Dermis microvascular lymphatic vessel endothelial cell (primary cell): ENCODE measurements at regions not wholly inside any gene's neighbourhood (a gene's known extent, or its start where the extent isn't known, plus 50 kb on each side); places are given as distances from the start of the nearest gene placed in this dataset.

ENCODE experiments used
- DNase-seq, 2 donors: peaks; one replicate each; pipeline versions ENCODE4 v3.0.0 to v3.0.0-alpha.2; 2010; ENCODE audit warnings: low read depth in 2 of 2

DNA sequence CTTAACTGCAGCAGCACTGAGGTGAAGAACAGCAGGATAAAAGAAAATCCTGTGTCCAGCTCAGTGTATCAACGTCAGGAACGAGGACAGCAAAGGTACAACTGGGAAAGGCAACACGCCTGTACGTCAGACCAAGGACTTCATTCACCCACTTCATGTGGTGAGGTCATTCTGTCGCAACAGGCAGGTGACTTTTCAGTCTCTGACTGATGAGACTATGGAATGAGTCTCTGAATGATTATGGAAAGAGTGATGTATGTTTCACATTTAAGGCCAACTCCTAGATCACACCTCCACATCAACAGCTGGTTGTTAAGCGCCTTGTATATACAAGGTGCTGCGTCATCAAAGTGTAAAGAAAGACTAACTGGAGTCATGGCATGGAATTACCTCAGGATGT is 297.6 kb upstream of the SP8 start:
- DNase-seq = no peak

DNA sequence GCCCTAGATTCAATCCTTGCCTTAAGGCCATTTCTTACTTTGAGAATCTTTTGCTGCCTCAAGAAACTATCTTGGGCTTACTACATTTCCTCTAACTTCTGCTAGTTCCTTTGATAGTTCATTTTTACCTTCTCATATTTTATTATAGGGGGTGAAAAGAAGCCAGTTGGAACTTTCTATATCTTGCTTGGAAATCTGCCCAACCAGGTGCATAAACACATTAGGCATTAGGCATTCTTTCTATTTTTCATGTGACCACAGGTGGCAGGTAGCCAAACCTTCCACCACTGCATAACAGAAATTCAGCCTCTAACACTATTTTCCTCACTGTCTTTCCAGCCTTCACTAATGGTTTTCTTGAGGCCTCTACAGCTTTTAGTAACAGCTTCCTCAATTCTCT is 300.0 kb upstream of the SP8 start:
- no peak for DNase-seq

DNA sequence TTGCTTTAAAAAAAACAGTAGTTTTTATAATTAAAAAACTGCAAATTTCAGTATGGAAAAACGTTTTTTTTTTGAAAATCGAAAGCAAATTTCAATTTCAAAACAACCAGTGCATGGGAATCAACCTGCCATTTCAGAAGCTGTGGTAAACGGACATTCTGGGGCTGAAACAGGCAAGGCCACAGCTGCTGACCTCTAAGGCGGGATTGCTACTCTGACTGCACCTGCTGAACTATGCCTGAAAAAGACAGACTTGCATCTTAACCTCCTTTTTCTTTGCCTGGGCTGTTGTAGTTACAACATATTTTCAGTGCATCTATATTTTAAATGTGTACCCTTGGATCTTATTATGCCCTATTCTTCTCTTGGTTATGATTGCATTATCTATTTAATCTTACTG is 303.0 kb upstream of the SP8 start:
- no peak for DNase-seq

DNA sequence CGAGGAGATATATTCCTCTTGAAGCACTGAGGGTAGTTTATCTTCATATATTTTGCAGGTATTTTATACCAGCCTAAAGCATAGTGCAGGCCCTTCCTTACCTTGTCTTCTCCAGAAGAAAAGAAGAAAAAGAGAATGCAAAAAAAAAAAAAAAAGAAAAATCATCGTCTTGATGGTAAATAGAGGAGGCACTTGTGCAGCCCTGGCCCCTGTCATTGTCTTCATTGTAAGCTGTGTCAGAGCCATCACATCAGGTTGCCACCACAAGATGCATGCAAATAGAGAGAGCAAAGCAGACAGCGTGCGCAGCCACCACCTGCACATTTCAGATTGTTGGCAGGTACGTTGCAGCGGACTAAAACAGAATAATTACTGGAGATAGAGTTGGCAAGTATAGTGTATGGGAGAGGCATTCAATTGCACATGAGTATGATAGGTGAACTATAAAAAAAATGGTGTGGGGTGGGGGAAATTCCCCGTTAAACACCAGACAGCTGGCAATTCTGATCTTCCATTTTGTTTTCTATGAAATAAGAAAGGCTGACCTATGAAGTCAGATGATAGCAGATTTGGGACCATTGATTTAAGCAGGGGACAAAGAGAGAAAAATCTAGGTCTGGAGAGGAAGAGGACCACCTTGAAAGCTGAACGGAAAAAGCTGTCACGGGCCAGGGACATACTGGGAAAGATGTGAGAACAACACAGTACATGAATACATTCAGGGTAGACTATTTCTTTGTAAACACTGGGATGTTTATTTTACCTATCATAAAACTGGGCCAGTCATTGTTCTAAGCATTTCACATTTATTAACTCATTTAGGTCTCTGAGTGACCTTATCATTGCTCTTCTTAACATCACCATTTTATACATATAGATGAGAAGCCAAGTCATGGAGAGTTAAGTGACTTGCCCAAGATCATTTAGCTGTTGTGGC is 306.3 kb upstream of the SP8 start:
- DNase-seq = no peak

DNA sequence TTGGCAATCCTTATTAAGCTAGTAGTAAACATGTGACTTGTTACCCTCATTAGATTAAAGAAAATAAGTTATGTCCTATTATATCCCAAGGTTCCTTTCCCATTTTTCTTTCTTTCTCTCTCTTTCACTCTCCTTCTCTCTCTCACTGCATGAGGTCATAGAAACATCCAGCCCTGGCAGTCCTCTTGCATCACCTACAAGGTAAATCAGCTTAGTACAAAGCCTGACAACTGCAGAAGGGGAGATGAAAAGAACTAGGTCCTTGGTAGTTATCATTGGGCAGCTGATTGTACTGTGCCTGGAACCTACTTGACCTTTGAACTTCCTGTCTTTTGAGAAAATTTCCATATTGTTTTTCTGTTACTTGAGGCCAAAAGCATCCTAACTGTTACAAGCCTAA is 307.9 kb upstream of the SP8 start:
- no peak for DNase-seq

DNA sequence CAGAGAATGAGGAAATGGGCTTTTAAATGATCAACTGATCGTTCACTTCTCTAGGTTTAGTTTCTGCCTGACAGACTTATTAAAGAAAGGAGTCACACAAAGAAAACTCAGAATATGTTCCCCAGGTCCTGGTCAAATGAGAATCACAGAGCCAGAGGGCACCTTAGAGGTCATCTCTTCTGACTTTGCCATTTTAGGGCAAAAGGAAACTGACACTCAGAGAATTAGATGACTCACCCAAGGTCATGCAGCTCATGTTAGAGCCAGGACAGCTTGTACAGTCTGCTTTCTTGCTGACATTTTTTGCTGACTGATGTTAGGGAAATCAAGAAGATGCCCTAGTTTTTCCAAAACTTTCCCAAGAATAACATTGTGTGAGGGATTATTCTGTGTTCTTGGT is 312.7 kb upstream of the SP8 start:
- DNase-seq = no peak

DNA sequence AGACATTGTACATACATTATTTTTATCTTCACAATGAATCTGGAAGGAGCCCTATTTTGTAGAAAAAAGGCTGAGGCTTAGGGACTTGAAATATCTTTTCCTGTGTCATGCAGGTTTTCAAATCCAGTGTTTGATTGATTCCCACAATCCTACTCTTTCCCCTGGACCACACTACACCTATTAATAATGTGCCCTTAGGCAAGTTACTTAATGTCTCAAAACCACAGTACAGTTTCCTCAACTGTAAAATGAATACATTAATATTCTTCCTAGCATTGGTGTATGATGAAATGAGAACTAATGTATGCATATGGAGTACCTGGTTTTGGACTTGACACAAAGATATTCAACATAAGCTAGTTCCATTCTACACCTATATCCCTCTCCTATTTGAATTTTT is 313.3 kb upstream of the SP8 start:
- DNase-seq = no peak

DNA sequence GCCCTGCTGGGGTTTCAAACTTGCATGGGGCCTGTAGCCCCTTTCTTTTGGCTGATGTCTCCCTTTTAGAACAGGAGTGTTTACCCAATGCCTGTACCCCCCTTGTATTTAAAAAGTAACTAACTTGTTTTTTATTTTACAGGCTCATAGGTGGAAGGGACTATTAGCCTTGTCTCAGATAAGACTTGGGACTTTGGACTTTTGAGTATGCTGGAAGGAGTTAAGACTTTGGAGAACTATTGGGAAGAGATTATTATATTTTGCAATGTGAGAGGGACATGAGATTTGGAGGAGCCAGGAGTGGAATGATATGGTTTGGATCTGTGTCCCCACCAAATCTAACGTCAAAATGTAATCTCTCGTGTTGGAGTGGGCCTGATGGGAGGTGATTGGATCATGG is 314.9 kb upstream of the SP8 start:
- no peak for DNase-seq

DNA sequence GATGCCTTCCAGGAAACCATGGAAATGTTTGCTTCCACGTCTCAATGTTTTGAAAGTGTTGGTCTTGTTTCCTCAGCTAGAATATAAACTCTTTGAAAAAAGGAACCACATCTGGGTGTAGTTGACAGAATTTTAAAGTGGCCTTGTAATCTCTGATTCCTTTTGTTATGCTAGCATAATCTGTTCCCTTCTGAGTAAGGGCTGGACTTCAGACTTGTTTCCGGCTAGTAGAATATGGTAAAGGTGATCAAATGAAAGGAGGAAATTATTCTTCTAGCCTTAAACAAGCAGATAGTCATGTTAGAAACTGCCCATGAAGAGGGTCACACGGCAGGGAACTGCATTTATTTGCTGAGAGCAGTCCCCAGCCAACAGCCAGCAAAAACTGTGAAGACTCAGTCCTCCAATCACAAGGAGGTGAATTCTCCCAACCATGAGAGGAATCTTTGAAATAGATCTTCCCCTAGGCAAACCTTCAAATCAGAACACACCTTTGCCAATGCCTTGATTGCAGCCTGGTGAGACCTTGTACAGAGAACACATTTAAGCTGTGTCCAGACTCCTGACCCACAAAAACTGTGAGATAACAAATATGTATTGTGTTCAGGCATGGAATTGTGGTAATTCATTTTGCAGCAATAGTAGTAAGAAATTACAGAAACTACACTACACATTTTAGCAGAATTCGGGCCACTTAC is 316.9 kb upstream of the SP8 start:
- DNase-seq = no peak

DNA sequence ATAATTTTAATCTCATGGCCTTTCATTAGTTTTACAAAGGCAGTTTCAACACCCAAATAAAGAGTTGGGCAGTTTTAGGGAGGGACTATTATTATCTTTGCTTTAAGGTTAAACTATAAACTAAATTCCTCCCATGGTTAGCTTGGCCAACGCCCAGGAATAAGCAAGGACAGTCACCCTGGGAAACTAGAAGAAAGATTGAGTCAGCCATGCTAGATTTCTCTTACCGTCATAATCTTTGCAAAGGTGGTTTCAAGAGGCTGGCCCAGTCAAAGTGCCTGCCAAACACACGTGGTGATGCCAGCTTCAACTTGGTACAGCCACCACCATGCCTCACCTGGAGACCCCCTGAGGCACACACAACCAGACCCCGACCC is 317.4 kb upstream of the SP8 start:
- DNase-seq = no peak

DNA sequence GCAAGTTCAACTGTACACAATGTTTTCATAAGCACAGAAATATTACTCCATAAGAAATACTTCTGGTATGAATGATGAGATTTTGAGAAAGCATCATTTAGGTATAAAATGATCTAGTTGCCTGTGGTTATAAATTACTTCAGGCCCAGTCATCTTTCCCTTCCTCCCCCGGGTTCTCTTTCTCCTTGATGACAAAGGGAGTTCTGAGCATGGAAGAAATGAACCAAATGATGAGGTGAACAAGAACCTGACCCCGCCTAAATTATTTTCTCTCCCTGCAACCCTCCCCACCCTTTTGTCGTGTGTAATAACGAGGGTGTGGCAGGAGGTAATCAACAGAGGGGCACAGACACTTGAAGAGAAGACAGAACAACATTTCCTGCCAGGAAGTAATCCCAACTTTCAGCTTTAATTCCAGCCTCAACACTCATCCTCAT is 319.6 kb upstream of the SP8 start:
- DNase-seq = no peak

DNA sequence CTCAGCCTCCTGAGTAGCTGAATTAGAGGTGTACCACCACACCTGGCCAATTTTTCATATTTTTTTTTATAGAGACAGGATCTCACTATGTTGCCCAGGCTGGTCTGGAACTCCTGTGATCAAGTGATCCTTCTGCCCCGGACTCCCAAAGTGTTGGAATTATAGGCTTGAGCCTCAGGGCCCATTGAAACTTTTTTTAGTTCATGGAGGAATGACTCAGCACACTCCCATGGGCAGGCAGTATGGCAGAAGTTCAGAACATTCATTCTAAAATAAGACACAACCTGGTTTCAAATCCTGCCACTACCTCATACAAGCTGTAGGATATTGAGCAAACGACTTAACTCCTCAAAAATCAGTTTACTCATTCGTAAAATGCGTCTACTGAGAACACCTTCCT is 320.4 kb upstream of the SP8 start:
- DNase-seq = no peak

DNA sequence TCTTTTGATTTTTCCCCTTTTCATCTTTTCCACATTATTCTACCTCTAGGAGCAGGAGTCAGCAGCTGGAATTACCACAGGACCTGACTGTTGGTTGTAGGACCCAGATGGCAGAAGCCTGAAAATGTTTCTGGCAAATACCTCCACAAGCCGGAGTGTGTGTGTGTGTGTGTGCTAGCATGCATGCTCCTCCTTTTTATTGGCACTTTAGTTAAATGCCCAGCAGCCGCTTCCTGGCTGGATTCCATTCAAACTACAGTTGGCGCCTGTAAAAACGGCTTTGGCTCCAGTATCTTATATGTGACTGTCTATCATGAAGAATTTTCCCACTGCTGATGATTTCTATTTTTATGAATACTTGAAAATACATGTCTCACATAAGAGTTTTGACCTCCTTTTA is 319.7 kb upstream of the SP4 start:
- DNase-seq = no peak

DNA sequence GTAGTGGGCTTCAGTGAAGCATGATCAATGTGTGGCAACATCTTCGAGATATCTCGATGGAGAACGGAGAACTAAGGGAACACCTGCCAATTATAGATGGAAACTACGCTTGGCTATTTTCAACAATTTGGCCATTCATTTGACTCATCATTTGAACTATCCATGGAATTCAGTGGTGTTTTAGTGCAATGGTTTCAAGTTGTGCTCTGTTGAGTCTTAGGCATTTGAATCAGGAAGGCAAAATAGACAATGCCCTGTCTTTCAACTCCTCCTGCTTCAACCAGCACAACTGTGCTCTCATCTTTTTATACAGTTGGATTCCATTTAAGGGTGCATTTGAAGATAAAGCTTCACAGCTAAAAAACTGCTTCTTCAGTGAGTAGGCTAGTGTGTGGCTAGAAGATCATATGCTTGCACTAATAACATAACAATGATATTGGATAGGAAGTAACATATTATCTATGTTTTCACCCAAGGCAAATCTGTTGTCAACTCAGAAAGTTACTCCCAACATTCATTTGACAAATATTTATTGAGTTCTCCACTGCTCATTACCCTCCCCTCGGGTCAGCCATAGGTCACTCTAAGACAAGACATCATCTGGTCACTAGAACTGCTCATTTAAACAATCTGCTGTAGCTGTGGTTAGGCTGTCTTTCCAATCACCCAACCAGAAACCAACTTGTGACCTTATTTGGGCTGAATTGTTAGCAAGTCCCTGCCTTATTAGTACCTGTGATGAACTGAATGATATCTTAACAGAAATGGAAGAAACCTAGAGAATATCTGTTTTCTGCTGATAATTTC is 314.1 kb upstream of the SP4 start:
- DNase-seq = no peak

DNA sequence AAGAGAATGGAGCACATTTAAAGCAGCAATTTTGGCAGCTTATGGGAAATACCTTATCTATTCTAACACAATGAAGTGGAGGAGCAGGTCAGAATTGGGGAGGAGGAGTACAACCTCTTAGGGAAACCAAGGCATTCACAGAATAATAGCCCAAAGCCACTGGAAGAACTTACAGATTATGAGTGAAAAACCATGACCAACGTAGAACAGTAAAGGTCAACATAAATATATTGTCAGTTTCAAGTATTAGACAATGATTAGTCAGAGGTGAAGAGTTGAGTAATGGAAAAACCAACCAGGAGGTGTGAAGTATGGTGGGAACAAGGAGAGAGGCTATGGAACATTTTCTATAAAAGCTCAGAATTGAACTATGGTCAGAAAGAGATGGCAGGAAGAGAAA is 304.3 kb upstream of the SP4 start:
- no peak for DNase-seq

DNA sequence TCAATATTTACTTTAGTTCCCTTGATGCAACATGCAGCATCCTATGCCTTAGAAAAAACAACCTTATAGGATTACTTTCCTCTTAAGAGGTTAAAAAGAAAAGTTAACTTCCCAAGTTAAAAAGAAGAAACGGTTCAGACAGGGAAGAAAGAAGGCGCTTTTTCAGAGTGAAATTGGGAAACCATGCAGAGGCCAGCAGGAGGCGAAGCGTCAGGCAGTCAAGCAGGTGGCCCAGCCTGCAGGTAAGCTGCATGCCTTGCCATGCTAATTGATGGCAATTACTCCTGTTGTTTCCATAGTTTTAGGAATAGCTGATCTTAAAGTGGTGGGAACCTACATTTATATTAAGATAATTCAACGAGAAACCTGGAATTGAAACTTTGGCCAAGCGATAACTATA is 302.6 kb upstream of the SP4 start:
- DNase-seq = no peak

DNA sequence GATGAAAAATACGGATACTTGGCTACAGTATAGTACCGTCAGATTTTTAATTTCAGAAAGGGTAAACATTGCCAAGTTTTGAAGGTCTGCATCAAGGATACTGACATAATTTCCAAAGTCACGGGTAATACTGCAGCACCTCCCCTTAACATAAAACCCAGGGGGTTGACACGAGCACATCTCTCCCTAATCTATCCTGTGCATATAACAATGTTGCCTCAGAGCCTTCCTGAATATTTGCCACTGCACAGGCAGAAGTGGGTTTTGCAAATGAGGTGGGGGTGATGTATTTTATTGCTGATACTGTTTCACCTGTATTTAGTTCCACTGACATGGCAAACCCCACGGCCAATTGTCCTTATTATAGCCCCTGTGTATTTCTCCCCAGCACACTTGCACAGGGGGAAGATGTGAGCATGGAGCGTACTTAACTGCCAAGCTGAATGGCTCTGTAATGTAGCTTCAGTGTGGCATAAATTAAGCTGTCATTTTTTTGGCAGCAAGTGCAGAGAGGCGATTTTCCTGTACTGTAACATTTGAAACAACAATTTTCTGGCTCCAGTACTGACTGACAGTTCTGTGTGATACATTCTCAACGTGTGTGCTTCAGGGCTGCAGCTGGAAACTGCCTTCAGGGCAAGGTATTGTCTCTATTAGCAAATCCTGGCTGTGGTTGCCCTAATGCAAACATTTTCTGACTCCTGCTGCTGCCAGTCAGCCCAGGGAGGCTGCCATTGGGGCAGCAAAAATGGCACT is 299.6 kb upstream of the SP4 start:
- DNase-seq = no peak

DNA sequence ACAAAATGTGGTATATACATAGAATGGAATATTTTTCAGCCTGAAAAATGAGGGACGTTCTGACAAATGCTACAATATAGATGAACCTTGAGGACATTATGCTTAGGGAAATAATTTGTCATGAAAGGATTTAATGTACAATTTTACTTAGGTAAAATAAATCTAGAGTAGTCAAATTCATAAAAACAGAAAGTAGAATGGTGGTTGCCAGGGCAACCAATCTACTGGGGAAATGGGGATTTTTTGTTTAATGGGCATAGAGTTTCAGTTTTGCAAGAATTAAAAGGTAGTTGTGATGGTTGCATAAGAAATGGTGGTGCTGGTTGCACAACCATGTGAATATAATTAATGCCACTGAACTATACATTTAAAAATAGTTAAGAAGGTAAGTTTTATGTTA is 296.0 kb upstream of the SP4 start:
- no peak for DNase-seq

DNA sequence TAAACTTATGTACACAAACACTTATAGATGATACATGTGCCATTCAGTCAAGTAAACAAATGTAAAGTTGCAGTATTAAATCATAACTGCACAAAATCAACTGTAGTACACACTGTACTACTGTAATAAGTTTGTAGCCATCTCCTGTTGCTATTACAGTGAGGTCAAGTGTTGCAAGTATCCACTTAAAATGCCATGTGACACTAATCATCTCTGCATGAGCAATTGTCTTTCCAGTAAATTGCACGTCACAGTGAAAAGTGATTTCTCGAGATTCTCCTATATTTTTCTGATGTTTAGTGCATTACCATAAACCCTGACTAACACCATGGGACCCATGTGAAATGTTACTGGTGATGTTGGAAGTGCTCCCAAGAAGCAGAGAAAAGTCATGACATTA is 293.3 kb upstream of the SP4 start:
- no peak for DNase-seq

DNA sequence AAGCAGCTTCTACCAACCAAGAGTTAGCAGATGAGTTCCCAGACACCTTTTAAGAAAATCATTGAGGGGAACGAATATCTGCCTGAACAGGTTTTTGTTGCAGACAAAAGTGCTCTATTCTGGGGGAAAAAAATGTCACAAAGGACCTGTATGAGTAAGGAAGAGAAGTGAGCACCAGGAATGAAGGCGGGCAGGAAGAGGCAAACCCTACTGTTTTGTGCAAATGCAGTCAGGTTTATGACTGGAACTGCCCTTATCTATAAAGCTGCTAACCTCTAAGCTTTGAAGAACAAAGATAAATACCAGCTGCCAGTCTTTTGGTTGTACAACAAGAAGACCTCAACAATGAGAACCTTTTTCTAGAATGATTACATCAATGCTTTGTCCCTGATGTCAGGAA is 292.4 kb upstream of the SP4 start:
- no peak for DNase-seq

DNA sequence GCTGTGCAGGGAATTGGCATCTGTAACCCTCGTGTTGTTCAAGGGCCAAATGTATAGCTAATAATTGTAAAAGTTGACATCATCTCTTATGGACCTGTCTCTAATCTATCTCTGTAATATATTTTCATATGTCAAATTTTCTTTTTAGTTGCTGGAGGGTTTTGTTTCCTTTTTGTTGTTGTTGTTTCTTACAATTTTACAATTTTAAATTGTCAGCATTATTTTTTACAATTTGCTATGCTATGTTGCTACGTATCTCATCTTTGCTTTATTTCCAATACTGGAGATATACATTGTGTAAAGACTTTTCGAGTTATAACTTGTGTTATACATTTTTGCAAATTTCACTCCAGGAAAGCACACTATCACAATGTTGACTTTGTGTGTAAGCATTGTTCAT is 290.2 kb upstream of the SP4 start:
- DNase-seq = no peak

DNA sequence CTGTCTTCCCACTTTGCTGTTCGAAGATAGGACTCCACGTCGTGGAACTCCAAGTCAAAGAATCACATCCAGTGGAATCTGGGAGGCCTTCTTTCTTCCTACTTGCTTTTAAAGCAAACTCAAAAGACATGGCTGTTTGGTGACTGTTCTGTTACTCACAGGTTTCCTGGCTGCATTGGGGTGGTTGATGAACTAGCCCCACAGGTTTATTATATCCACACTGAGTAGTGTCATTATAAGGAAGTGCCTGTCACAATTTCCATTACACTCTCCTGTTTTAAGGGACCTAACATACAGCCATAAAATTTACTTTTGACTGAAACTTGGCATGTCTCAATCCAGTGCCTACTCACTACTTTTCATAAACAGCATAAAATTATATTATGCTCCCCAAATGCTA is 287.3 kb upstream of the SP4 start:
- no peak for DNase-seq
